ENCODE measurements at regions not wholly inside any gene's neighbourhood (a gene's known extent, or its start where the extent isn't known, plus 50 kb on each side); places are given as distances from the start of the nearest gene placed in this dataset.
A peak's percentile ranks its signal among the peaks of the same experiment; 100 is the strongest.

GRCh38 chrX:65034668-65035445 lies 58.6 kb upstream of the ZC4H2 start, which contains the start of gene ZC3H12B:
Gene ZC3H12B (plus strand): TSS chrX:65034826.
- DNase-seq (ENCODE audit: low spot score), result peak; percentile 62

- DNase-seq (ENCODE audit: low spot score), result no peak
These were observed 58.0 kb upstream of the ZC4H2 start for GRCh38 chrX:65034292-65034667.

Data from HT-29 (cell line).